ENCODE measurements at regions not wholly inside any gene's neighbourhood (a gene's known extent, or its start where the extent isn't known, plus 50 kb on each side); places are given as distances from the start of the nearest gene placed in this dataset.

GRCh38 chr1:30043256-30043655, 680.1 kb downstream of the MATN1 start:
- TF ChIP-seq YY1 (IDR thresholded peaks at IDR 0.05; ENCODE audit: insufficient read depth, insufficient read length) (no peak), SUZ12 (IDR thresholded peaks at IDR 0.05; ENCODE audit: extremely low read depth, insufficient read depth, insufficient read length) (no peak)

All from NT2/D1 (cell line).